GM19452 (cell line): ENCODE measurements at regions not wholly inside any gene's neighbourhood (a gene's known extent, or its start where the extent isn't known, plus 50 kb on each side); places are given as distances from the start of the nearest gene placed in this dataset.
"Not testable (repeated sequence)": the region's sequence is repeated elsewhere in the genome, so short reads cannot be mapped to it uniquely, and the experiment has no call there.

Experiments used
- ATAC-seq: cut with Tn5 transposase; IDR thresholded peaks from one replicate; pipeline ENCODE4 v1.9.1; 2021; ENCODE audit not compliant: unreplicated experiment

DNA sequence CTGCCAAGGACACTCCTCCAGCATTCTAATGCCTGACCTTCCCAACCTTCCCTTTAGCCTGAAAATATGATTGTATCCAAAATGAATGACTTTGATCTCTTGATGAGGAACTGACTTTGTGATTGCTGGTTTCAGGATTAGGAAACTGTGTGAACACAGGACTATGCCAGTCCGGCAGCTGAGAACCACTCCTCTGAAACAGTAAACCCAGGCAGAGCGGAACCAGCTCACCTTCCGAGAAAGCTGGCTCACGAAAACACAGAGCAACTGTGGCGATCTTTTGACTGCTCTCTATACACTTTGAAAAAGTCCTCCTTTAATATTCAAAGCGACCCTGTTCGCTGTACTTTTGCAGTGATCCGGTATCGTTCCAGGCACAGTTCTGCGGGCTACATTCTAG lies 258.8 kb upstream of the IRS2 start:
- ATAC-seq, result no peak

DNA sequence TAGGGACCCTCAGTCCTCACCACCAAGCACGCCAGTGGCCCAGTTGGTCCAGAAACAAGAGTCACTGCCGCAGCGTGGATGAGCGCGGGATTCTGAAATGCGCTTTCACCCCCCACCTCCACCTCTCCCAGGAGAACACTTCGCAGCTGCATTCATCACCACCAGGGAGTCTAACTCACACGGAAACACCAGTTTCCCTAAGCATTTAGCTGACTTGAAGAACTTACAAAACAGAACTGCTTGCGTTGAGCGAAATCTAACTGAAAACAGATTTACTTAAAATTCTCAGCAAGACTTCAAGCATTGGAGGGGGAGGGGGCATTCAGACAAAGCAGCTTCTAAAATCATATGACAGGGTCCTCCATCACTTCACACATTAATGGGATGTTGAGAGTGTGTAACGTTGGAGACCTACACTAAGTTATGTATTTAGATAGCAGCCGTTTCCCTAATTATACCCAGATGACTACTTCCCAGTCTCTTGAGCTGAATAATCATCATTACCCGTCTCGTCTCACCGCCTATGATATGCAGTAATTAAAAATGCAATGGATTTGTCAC lies 258.2 kb upstream of the IRS2 start:
- no peak for ATAC-seq

- no peak for ATAC-seq
Measured at GRCh38 chr13:110042253-110042950, 256.0 kb upstream of the IRS2 start.

- ATAC-seq, result not testable (repeated sequence)
Measured at GRCh38 chr13:110041638-110042037, 255.3 kb upstream of the IRS2 start.

DNA sequence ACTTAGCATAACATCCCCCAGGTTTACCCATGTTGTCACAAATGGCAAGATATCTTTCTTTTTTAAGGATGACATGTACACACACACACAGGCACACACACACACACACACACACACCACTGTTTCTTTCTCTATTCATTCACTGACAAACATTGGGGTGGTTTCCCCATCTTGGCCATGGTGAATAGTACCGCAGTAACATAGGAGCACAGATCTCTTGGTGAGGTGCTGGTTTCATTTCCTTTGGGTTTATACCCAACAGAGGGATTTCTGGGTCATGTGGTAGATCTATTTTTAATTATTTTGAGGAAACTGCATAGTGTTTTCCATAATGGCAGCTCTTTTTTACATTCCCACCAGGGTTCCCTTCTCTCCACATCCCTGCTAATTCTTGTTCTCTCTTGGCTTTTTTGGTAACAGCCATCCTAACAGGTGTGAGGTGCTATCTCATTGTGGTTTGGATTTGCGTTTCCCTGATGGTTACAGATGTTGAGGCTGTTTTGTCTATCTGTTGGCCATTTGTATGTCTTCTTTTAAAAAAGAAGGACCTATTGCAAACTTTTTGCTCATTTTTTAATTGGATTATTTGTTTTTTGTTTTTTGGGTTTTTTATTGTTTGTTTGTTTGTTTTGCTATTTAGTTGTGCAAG lies 251.7 kb upstream of the IRS2 start:
- ATAC-seq, result no peak

DNA sequence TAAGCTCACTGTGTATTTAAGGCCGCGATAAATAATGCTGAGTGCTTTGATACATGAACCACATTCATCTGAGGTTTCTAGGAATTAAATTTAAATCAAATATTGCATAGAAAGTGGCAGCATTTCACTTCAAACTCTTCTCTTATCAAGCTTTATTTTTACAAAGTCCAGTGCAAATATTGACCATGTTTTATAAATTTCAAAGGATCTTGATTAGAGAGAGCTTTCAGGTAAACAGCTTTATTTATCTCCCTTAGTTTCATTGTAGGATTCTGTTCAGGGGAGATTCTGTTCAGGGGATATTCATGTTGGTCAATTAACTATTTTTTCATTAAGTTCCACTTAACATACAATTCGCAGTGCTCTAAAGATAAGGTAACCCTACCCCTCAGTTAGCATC lies 249.7 kb upstream of the IRS2 start:
- ATAC-seq, result no peak

- ATAC-seq, result no peak
Measured at GRCh38 chr13:110034031-110034549, 247.7 kb upstream of the IRS2 start.

DNA sequence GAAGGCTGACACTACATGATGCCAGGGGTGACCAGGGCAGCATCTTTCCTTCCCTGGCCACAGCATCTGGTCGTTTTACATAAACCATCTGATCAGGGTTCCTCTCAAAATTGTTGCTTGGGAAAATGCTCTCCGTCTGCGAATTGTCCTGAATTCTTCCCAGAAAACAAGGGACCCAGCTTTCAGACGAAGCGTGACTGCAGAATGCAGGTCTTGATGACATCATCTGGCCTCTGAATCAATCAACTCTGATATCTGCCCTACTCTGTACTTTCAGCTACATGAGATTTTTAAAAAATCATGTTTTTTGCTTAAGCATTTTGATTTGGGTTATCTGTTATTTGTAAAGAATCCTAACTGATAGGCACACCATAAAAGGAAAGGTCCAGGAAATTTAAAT lies 246.6 kb upstream of the IRS2 start:
- ATAC-seq, result no peak

GRCh38 chr13:110030394-110030928 lies 244.1 kb upstream of the IRS2 start:
- ATAC-seq, result no peak

- ATAC-seq, result no peak
Measured at GRCh38 chr13:110028838-110029621, 242.6 kb upstream of the IRS2 start.

- no peak for ATAC-seq
Measured at GRCh38 chr13:110028311-110028710, 241.9 kb upstream of the IRS2 start.

DNA sequence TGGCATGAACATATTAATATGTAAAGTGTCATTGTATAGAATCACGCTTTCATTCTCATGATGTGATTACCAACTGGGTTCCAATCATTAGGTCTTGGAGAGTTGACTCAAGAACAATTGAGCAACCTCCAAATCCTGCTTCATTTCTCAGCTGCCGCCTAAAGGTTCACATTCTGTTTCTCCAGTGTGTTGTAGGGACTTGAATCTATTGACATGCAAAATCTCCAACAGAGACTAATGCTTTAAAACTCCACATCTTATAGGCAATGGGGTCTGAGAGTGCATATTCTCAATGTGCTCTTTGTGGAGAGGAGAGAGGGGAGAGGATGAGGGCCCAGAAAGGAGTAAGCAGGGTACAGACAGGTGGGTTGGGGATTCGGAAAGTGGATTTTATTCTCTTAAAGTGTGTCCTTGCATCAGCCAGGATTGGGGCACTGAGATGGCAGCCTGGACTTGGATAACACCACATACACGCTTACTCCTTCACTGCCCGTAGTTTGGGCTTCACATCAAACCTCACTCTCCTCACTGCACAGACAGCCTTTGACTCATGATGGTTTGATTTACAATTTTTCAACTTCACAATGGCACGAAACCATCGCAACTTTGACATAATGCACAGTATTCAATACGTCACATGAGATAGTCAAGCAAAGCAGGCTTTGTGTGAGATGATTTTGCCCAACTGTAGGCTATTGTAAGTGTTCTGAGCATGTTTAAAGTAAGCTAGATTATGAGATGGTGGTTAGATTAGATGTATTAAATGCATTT lies 241.3 kb upstream of the IRS2 start:
- no peak for ATAC-seq

DNA sequence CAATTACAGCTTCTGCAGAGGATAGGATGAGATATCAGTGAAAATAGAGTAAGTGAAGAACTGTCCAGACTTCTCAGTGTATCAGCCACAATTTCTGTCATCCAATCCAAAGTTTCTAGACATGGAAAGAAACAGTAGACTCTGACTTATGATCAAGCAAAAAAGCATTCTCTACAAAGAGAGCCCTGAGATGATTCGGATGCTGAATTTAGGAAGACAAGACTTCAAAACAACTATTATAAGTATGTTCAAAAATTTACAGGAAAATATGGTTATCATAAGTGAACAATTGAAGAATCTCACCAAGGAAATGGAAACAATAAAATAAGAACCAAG lies 238.2 kb upstream of the IRS2 start:
- ATAC-seq, result no peak

DNA sequence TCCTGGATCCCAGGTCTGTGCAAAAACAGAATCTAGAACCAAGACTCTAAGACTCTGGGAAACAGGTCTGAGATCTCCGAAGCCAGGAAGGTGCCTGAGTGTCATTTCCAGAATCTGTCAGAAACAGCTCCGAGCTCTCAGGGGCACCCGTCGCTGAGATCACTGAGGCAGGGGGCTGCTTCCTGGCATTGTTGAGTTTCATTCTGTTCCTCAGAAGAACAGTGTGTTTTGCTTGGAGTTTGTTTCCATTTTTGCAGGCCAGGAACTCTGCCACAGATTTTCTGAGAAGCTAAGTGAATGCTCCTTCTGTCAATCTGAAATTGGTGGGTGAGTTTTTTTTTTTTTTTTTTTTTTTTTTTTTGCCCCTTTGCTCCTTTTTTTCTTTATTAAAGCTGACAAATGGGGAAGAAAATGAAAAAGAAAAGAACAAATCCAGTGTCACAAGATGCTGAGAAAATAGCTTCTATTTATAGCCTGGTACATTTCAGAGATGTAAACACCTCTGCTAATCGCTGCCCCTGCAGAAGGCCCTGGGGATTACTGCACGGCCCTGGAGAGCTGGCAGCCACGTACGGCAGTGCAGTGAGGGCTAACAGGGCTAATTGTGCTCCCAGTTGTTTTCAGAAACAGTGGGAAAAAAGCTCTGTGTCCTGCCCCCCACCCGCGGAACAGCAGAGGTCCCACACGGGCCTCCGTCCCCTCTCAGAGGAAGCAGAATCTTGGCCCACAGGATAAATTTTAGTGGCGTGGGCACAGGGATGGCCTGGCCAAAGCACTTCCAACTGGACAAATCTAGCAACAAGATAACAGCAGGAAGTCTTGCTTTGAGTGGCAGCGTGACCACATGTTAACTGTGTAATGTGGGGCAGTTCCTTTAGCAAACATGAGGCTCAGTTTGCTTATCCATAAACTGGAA lies 237.6 kb upstream of the IRS2 start:
- no peak for ATAC-seq

- ATAC-seq, result no peak
Measured at GRCh38 chr13:110018009-110018408, 231.6 kb upstream of the IRS2 start.

- no peak for ATAC-seq
Measured at GRCh38 chr13:110017379-110017778, 231.0 kb upstream of the IRS2 start.

GRCh38 chr13:110015253-110015652 lies 228.9 kb upstream of the IRS2 start:
- ATAC-seq, result no peak

GRCh38 chr13:110014719-110015118 lies 228.3 kb upstream of the IRS2 start:
- ATAC-seq, result no peak

- no peak for ATAC-seq
Measured at GRCh38 chr13:110012102-110012739, 225.8 kb upstream of the IRS2 start.
